Neural progenitor cell (in vitro differentiated cells): ENCODE measurements at regions not wholly inside any gene's neighbourhood (a gene's known extent, or its start where the extent isn't known, plus 50 kb on each side); places are given as distances from the start of the nearest gene placed in this dataset.

ENCODE experiments used
- DNase-seq: peaks from one replicate; pipeline ENCODE4 v3.0.0-alpha.2; 2016; ENCODE audit warnings: low spot score
- H2AFZ ChIP-seq: fragments of 200-600 bp; sonication (generic); replicated peaks from 2 replicates; pipeline ENCODE4 v1.6.1; 2016; ENCODE audit warnings: antibody characterized with exemption
- H3F3A ChIP-seq: fragments of 200-600 bp; sonication (generic); 2 replicates; pipeline ENCODE4 v1.6.1; 2016; ENCODE audit warnings: antibody characterized with exemption, low read depth
- H3K27ac ChIP-seq: fragments of 200-600 bp; sonication (generic); 2 replicates; pipeline ENCODE4 v1.5.1; 2016; ENCODE audit warnings: mild to moderate bottlenecking
- H3K27me3 ChIP-seq: fragments of 200-600 bp; sonication (generic); 2 replicates; pipeline ENCODE4 v1.6.1; 2016; ENCODE audit warnings: mild to moderate bottlenecking, moderate library complexity
- H3K36me3 ChIP-seq: fragments of 200-600 bp; sonication (generic); 2 replicates; pipeline ENCODE4 v1.5.1; 2016
- H3K4me1 ChIP-seq: fragments of 200-600 bp; sonication (generic); 2 replicates; pipeline ENCODE4 v1.6.1; 2016; ENCODE audit warnings: mixed run types
- H3K4me2 ChIP-seq: fragments of 200-600 bp; sonication (generic); 2 replicates; pipeline ENCODE4 v1.6.1; 2016
- H3K4me3 ChIP-seq: fragments of 200-600 bp; sonication (generic); 2 replicates; pipeline ENCODE4 v1.5.1; 2016
- H3K79me2 ChIP-seq: fragments of 200-600 bp; sonication (generic); 2 replicates; pipeline ENCODE4 v1.6.1; 2016; ENCODE audit warnings: low read depth
- H3K9ac ChIP-seq: fragments of 200-600 bp; sonication (generic); 2 replicates; pipeline ENCODE4 v1.6.1; 2016
- H3K9me3 ChIP-seq: fragments of 200-600 bp; sonication (generic); 2 replicates; pipeline ENCODE4 v1.5.1; 2016; ENCODE audit warnings: low read depth
- H4K20me1 ChIP-seq: fragments of 200-600 bp; sonication (generic); 2 replicates; pipeline ENCODE4 v1.6.1; 2016; ENCODE audit warnings: low read depth
- H3K27ac Mint-ChIP-seq: 3 replicates; pipeline ENCODE4 v1.8.0; 2021; ENCODE audit warnings: mixed read lengths
- H3K27me3 Mint-ChIP-seq: 2 replicates; pipeline ENCODE4 v1.8.0; 2022; ENCODE audit warnings: low read depth, mild to moderate bottlenecking, inconsistent platforms, moderate library complexity, mixed read lengths; ENCODE audit not compliant: insufficient read depth
- H3K36me3 Mint-ChIP-seq: 3 replicates; pipeline ENCODE4 v1.8.0; 2021; ENCODE audit warnings: mixed read lengths
- H3K4me1 Mint-ChIP-seq: 3 replicates; pipeline ENCODE4 v1.8.0; 2021; ENCODE audit warnings: mixed read lengths
- H3K4me3 Mint-ChIP-seq: 3 replicates; pipeline ENCODE4 v1.8.0; 2021; ENCODE audit warnings: mild to moderate bottlenecking, moderate library complexity, mixed read lengths
- H3K9me3 Mint-ChIP-seq: 3 replicates; pipeline ENCODE4 v1.8.0; 2020; ENCODE audit warnings: mixed read lengths
- EZH2 ChIP-seq: fragments of 200-600 bp; sonication (generic); IDR thresholded peaks from 2 replicates; pipeline ENCODE4 v1.6.1; 2017; ENCODE audit warnings: antibody characterized with exemption, mild to moderate bottlenecking, moderate library complexity
- EZH2phosphoT487 ChIP-seq: fragments of 200-600 bp; sonication (generic); IDR thresholded peaks from 2 replicates; pipeline ENCODE4 v1.6.1; 2017; ENCODE audit warnings: antibody characterized with exemption
- TF ChIP-seq, protein P1 (sequence below): fragments of 200-600 bp; sonication (generic); IDR thresholded peaks from 2 replicates; pipeline ENCODE4 v1.5.1; 2017; ENCODE audit warnings: antibody characterized with exemption, mild to moderate bottlenecking

DNA sequence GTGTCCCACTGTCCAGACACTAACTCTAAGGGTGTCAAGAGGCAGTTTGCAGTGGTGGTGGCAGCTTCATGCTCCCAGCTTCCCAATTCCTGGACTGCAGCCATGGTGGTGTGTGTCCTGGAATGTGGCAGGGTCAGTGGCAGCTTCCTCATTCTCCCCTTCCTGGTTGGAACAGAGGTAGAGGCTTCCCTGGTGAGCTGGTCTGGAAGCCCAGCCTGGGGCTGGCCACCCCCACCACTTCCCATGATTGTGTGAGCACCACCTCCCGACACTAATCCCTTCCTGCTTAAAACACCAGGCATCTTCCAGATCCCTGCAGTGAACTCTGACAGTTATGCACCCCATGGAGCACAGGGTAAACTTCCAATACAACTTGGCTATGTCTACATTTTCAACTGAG is 134.9 kb downstream of the RAP2A start:
- no peak overlapping the region for H3K4me3 ChIP-seq
- no peaks in the 10 kb centered on the region for H3K27me3 ChIP-seq
- no peak overlapping the region for H3K27ac Mint-ChIP-seq
- peaks cover 17% of the 10 kb centered on the region for H3K4me1 Mint-ChIP-seq
- no peak overlapping the region for H3K27ac ChIP-seq
- H3K79me2 ChIP-seq = no peaks in the 10 kb centered on the region
- TF ChIP-seq EZH2phosphoT487 (no peak), EZH2 (no peak)
- TF ChIP-seq, protein P1, sequence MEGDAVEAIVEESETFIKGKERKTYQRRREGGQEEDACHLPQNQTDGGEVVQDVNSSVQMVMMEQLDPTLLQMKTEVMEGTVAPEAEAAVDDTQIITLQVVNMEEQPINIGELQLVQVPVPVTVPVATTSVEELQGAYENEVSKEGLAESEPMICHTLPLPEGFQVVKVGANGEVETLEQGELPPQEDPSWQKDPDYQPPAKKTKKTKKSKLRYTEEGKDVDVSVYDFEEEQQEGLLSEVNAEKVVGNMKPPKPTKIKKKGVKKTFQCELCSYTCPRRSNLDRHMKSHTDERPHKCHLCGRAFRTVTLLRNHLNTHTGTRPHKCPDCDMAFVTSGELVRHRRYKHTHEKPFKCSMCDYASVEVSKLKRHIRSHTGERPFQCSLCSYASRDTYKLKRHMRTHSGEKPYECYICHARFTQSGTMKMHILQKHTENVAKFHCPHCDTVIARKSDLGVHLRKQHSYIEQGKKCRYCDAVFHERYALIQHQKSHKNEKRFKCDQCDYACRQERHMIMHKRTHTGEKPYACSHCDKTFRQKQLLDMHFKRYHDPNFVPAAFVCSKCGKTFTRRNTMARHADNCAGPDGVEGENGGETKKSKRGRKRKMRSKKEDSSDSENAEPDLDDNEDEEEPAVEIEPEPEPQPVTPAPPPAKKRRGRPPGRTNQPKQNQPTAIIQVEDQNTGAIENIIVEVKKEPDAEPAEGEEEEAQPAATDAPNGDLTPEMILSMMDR = no peak
- H3K9me3 Mint-ChIP-seq = no peaks in the 10 kb centered on the region
- H3K4me1 ChIP-seq = peaks cover 30% of the 10 kb centered on the region
- H3F3A ChIP-seq = no peaks in the 10 kb centered on the region
- H4K20me1 ChIP-seq = no peaks in the 10 kb centered on the region
- no peak overlapping the region for H3K4me3 Mint-ChIP-seq
- H3K27me3 Mint-ChIP-seq = no peaks in the 10 kb centered on the region
- H3K4me2 ChIP-seq = no peak overlapping the region
- no peak overlapping the region for H3K9ac ChIP-seq
- peak; percentile 20 for DNase-seq
- H3K9me3 ChIP-seq = no peaks in the 10 kb centered on the region
- no peak overlapping the region for H2AFZ ChIP-seq
- no peaks in the 10 kb centered on the region for H3K36me3 Mint-ChIP-seq
- H3K36me3 ChIP-seq = no peaks in the 10 kb centered on the region

DNA sequence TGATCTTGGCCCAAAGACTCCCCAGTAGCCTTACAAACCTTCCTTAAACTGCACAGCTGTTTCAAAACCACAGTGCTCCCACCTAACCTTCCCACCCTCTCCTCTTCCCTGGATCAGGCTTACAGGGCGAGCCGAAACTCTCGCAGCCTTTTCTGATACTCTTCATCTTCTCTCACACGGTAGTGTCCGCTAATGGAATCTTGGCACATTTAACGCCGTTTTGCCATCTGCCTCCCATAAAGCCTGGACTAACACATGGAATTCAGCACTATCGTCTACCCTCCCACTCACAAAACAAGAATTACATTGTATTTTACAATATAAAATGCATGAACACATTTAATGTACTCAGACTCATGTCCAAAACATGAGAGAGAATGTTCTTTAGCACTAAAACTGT is 135.9 kb downstream of the RAP2A start:
- H3K9me3 ChIP-seq = no peaks in the 10 kb centered on the region
- H3K4me2 ChIP-seq = peak overlapping the region; percentile 34
- DNase-seq = no peak
- H3K79me2 ChIP-seq = no peaks in the 10 kb centered on the region
- peaks cover 17% of the 10 kb centered on the region for H3K4me1 Mint-ChIP-seq
- TF ChIP-seq EZH2 (no peak), EZH2phosphoT487 (no peak)
- TF ChIP-seq, protein P1 = no peak
- H2AFZ ChIP-seq = peak overlapping the region; percentile 78
- H3K9ac ChIP-seq = no peak overlapping the region
- peaks cover 2% of the 10 kb centered on the region for H3F3A ChIP-seq
- no peaks in the 10 kb centered on the region for H3K27me3 ChIP-seq
- peaks cover 2% of the 10 kb centered on the region for H3K27me3 Mint-ChIP-seq
- H3K36me3 ChIP-seq = no peaks in the 10 kb centered on the region
- H3K27ac ChIP-seq = no peak overlapping the region
- no peaks in the 10 kb centered on the region for H3K9me3 Mint-ChIP-seq
- H3K36me3 Mint-ChIP-seq = no peaks in the 10 kb centered on the region
- H4K20me1 ChIP-seq = no peaks in the 10 kb centered on the region
- no peak overlapping the region for H3K4me3 ChIP-seq
- peaks cover 30% of the 10 kb centered on the region for H3K4me1 ChIP-seq
- H3K27ac Mint-ChIP-seq = peak overlapping the region; percentile 2
- no peak overlapping the region for H3K4me3 Mint-ChIP-seq

DNA sequence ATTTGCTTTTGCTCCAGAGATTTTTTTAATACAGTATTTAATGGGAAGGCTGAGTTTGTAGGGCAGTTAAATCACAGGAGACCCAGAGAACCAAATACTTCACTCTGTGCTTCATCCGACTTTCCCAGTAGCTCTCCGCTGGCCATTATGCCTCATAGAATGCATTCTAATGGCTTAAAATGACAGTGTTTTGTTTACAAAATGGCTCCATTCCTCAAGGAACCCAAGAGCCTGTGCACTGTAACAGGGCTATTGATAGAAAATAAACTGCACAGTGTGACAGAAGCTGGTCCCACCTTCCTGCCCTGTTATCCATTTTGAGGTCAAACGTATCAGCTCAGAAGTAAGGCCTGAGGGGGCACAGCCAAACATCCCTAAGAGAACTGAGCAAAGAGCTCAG is 136.5 kb downstream of the RAP2A start:
- H3K27me3 ChIP-seq = no peaks in the 10 kb centered on the region
- H3K27me3 Mint-ChIP-seq = peaks cover 2% of the 10 kb centered on the region
- DNase-seq = peak; percentile 42
- H3K4me2 ChIP-seq = peak overlapping the region; percentile 34
- peaks cover 7% of the 10 kb centered on the region for H3F3A ChIP-seq
- H3K79me2 ChIP-seq = no peaks in the 10 kb centered on the region
- TF ChIP-seq, protein P1 = no peak
- TF ChIP-seq EZH2phosphoT487 (no peak), EZH2 (no peak)
- H3K4me3 ChIP-seq = no peak overlapping the region
- no peaks in the 10 kb centered on the region for H3K36me3 Mint-ChIP-seq
- H3K36me3 ChIP-seq = no peaks in the 10 kb centered on the region
- no peak overlapping the region for H3K4me3 Mint-ChIP-seq
- H3K4me1 Mint-ChIP-seq = peaks cover 17% of the 10 kb centered on the region
- no peaks in the 10 kb centered on the region for H4K20me1 ChIP-seq
- peaks cover 30% of the 10 kb centered on the region for H3K4me1 ChIP-seq
- no peak overlapping the region for H3K27ac Mint-ChIP-seq
- no peaks in the 10 kb centered on the region for H3K9me3 Mint-ChIP-seq
- no peak overlapping the region for H3K27ac ChIP-seq
- H2AFZ ChIP-seq = peak overlapping the region; percentile 78
- no peak overlapping the region for H3K9ac ChIP-seq
- no peaks in the 10 kb centered on the region for H3K9me3 ChIP-seq
